ENCODE measurements at regions not wholly inside any gene's neighbourhood (a gene's known extent, or its start where the extent isn't known, plus 50 kb on each side); places are given as distances from the start of the nearest gene placed in this dataset.

DNA sequence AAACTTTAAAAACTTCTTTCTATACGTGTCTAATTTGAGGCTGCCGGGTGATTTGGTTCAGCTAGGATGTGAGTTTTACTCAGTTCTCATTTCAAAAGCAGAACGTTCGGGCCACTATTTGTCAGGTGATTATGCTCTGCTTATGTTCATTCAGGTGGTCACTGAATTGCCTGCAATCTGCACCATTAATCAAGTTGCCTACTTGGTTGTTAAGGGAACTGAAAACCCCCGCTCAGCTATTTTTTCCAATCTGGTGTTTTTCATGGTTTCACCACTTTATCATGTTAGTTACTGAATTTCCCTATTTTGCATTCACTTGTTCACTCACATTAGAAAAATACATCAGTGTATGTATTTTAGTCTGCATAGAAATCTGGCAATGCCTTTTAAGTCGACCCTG is 523.0 kb downstream of the CSNK1G3 start:
- no peaks in the 10 kb centered on the region for H3K36me3 ChIP-seq (ENCODE audit: low read depth)
- DNase-seq, result no peak
- in situ Hi-C loops (cut with MboI), result no loop called here
- H3K9me3 ChIP-seq (ENCODE audit: low read depth), result no peaks in the 10 kb centered on the region
- H3K27ac ChIP-seq, result no peak overlapping the region
- H3K9ac ChIP-seq, result no peak overlapping the region
- no peaks in the 10 kb centered on the region for H4K20me1 ChIP-seq (ENCODE audit: insufficient read depth)
- no peak overlapping the region for H3K4me2 ChIP-seq (ENCODE audit: unreplicated experiment)
- 0 out of 2 replicates have a peak, but pooled peaks cover 3% of the 10 kb centered on the region for H3K27me3 ChIP-seq (replicated peaks; ENCODE audit: insufficient read depth)
- H3K4me3 ChIP-seq, result no peak overlapping the region
- H3F3A ChIP-seq (ENCODE audit: insufficient read depth), result no peaks in the 10 kb centered on the region
- TF ChIP-seq EZH2 (IDR thresholded peaks at IDR 0.05; ENCODE audit: insufficient read depth, poor library complexity, severe bottlenecking), result no peak
- no peak for TF ChIP-seq EZH2phosphoT487 (IDR thresholded peaks at IDR 0.05; ENCODE audit: insufficient read depth, low read depth)
- 78 to 81% methylated on average over 6 of the region's 6 CpGs for WGBS, 2 experiments (ENCODE audit: low coverage in 1 of 2, low lambda C conversion rate in 2 of 2, missing lambda C conversion rate in 2 of 2)
- H3K9me2 ChIP-seq (ENCODE audit: insufficient read depth), result no peaks in the 10 kb centered on the region
- no peak overlapping the region for H2AFZ ChIP-seq
- no peaks in the 10 kb centered on the region for H3K4me1 ChIP-seq (ENCODE audit: insufficient read depth)
- no peaks in the 10 kb centered on the region for H3K79me2 ChIP-seq (ENCODE audit: insufficient read depth)

DNA sequence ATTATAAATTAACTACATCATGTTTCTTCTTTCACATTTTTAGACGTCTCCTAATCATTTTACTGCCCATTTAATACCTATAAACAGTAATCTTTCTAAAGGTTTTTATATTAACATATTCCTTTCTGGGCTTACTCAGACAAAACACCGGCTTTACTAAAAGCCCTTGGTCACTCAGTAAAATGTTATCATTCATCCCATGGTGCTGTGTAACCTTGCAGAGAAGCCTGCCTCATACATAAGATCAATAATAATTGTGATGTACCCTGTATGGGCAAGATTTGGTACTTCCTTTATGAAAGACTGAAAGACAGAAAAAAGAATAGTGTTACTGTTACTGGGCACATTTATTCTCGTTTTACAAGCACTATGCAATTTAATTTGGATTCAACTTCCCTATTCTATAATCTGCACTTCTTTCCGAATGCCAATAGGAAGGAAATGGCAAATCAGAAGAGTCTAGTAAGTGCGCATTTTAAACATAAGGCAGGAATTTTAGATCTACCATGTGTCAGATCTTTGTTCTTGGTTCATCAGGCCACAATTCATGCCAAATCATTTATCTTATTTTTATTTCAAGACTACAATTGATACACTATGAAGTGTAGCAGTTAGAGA is 522.2 kb downstream of the CSNK1G3 start:
- no peaks in the 10 kb centered on the region for H3K9me2 ChIP-seq (ENCODE audit: insufficient read depth)
- no peak overlapping the region for H2AFZ ChIP-seq
- in situ Hi-C loops (cut with MboI), result no loop called here
- TF ChIP-seq EZH2phosphoT487 (IDR thresholded peaks at IDR 0.05; ENCODE audit: insufficient read depth, low read depth) (no peak), EZH2 (IDR thresholded peaks at IDR 0.05; ENCODE audit: insufficient read depth, poor library complexity, severe bottlenecking) (no peak)
- no peak overlapping the region for H3K9ac ChIP-seq
- DNase-seq, result no peak
- H3K9me3 ChIP-seq (ENCODE audit: low read depth), result no peaks in the 10 kb centered on the region
- H3F3A ChIP-seq (ENCODE audit: insufficient read depth), result no peaks in the 10 kb centered on the region
- H3K79me2 ChIP-seq (ENCODE audit: insufficient read depth), result no peaks in the 10 kb centered on the region
- no peaks in the 10 kb centered on the region for H3K36me3 ChIP-seq (ENCODE audit: low read depth)
- no peaks in the 10 kb centered on the region for H4K20me1 ChIP-seq (ENCODE audit: insufficient read depth)
- no peak overlapping the region for H3K27ac ChIP-seq
- 0 out of 2 replicates have a peak, but pooled peaks cover 3% of the 10 kb centered on the region for H3K27me3 ChIP-seq (replicated peaks; ENCODE audit: insufficient read depth)
- no peaks in the 10 kb centered on the region for H3K4me1 ChIP-seq (ENCODE audit: insufficient read depth)
- H3K4me2 ChIP-seq (ENCODE audit: unreplicated experiment), result no peak overlapping the region
- WGBS, 2 experiments (ENCODE audit: low coverage in 1 of 2, low lambda C conversion rate in 2 of 2, missing lambda C conversion rate in 2 of 2), result 67 to 69% methylated on average over 5 of the region's 5 CpGs
- no peak overlapping the region for H3K4me3 ChIP-seq

DNA sequence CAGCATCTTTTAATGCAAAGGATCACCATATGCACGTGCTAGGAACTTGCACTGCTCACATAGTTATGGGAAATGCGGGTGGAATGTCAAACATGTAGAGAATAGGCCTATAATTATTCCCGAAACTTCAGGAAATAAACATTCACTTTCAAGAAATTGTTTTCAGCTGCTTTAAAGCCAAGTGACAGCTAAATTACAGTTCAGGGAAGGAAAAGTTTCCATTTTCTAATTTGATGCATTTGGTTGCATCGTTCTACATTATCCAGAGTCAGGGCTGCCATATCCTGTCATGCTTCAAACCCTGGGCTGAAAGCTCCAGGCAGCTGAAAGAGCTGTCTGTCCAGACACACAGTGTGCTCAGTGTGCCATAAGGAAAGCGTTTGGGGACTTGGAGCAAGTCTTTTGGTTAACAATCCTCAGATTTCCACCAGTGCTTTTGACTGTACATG is 518.1 kb downstream of the CSNK1G3 start:
- WGBS, 2 experiments (ENCODE audit: low coverage in 1 of 2, low lambda C conversion rate in 2 of 2, missing lambda C conversion rate in 2 of 2), result 37 to 41% methylated on average over 5 of the region's 5 CpGs

DNA sequence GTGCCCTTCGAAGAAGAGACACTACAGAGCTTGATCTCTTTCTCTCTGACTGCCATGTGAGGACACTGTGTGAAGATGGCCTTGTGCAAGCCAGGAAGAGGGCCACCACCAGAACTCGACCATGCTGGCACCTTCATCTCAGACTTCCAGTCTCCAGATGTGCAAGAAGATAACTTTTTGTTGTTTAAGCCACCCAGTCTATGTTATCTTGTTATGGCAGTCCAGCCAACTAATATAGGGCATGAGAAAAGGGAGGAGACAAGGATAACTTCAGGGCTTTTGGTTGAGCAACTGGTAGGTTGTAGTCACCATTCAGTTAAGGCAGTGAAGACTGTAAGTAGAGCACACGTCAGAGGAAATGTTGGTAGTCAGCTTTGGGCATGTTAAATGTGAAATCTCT is 515.5 kb downstream of the CSNK1G3 start:
- DNase-seq, result no peak
- Histone ChIP-seq H3K79me2 (ENCODE audit: insufficient read depth) (no peaks in the 10 kb centered on the region), H3K4me2 (ENCODE audit: unreplicated experiment) (no peak overlapping the region), H3K4me1 (ENCODE audit: insufficient read depth) (no peaks in the 10 kb centered on the region), H3K36me3 (ENCODE audit: low read depth) (no peaks in the 10 kb centered on the region), H3F3A (ENCODE audit: insufficient read depth) (no peaks in the 10 kb centered on the region), H3K27me3 (replicated peaks; ENCODE audit: insufficient read depth) (0 out of 2 replicates have a peak, but pooled peaks cover 3% of the 10 kb centered on the region), H3K9me3 (ENCODE audit: low read depth) (no peaks in the 10 kb centered on the region), H4K20me1 (ENCODE audit: insufficient read depth) (no peaks in the 10 kb centered on the region), H3K27ac (no peak overlapping the region), H3K4me3 (no peak overlapping the region), H3K9ac (no peak overlapping the region), H2AFZ (no peak overlapping the region), H3K9me2 (ENCODE audit: insufficient read depth) (no peaks in the 10 kb centered on the region)
- in situ Hi-C loops (cut with MboI), result no loop called here
- 55 to 58% methylated on average over 3 of the region's 3 CpGs for WGBS, 2 experiments (ENCODE audit: low coverage in 1 of 2, low lambda C conversion rate in 2 of 2, missing lambda C conversion rate in 2 of 2)
- TF ChIP-seq EZH2 (IDR thresholded peaks at IDR 0.05; ENCODE audit: insufficient read depth, poor library complexity, severe bottlenecking) (no peak), EZH2phosphoT487 (IDR thresholded peaks at IDR 0.05; ENCODE audit: insufficient read depth, low read depth) (no peak)

More for the DNA sequence above, 518.1 kb downstream of the CSNK1G3 start:
- no peaks in the 10 kb centered on the region for H3K36me3 ChIP-seq (ENCODE audit: low read depth)
- TF ChIP-seq EZH2 (IDR thresholded peaks at IDR 0.05; ENCODE audit: insufficient read depth, poor library complexity, severe bottlenecking), result no peak
- no peak for TF ChIP-seq EZH2phosphoT487 (IDR thresholded peaks at IDR 0.05; ENCODE audit: insufficient read depth, low read depth)
- H3K79me2 ChIP-seq (ENCODE audit: insufficient read depth), result no peaks in the 10 kb centered on the region
- H3K4me3 ChIP-seq, result no peak overlapping the region
- no peaks in the 10 kb centered on the region for H3K4me1 ChIP-seq (ENCODE audit: insufficient read depth)
- no peaks in the 10 kb centered on the region for H3K9me2 ChIP-seq (ENCODE audit: insufficient read depth)
- H3K4me2 ChIP-seq (ENCODE audit: unreplicated experiment), result no peak overlapping the region
- no peak overlapping the region for H3K9ac ChIP-seq
- no peaks in the 10 kb centered on the region for H3F3A ChIP-seq (ENCODE audit: insufficient read depth)
- H3K9me3 ChIP-seq (ENCODE audit: low read depth), result no peaks in the 10 kb centered on the region
- DNase-seq, result no peak
- H4K20me1 ChIP-seq (ENCODE audit: insufficient read depth), result no peaks in the 10 kb centered on the region
- no peak overlapping the region for H2AFZ ChIP-seq
- in situ Hi-C loops (cut with MboI), result no loop called here
- 0 out of 2 replicates have a peak, but pooled peaks cover 3% of the 10 kb centered on the region for H3K27me3 ChIP-seq (replicated peaks; ENCODE audit: insufficient read depth)
- H3K27ac ChIP-seq, result no peak overlapping the region
